Endodermal cell (in vitro differentiated cells): ENCODE measurements at regions not wholly inside any gene's neighbourhood (a gene's known extent, or its start where the extent isn't known, plus 50 kb on each side); places are given as distances from the start of the nearest gene placed in this dataset.

Experiments
- DNase-seq: peaks from one replicate; pipeline ENCODE4 v3.0.0-alpha.2; 2017
- H3K27ac ChIP-seq: 2 replicates; pipeline ENCODE4 v1.5.1; 2013; ENCODE audit warnings: mild to moderate bottlenecking, low read depth, low read length, moderate library complexity
- H3K27me3 ChIP-seq: 2 replicates; pipeline ENCODE4 v1.6.1; 2013; ENCODE audit warnings: mild to moderate bottlenecking, low read length, moderate library complexity; ENCODE audit not compliant: insufficient read depth, control insufficient read depth, poor library complexity, severe bottlenecking
- H3K36me3 ChIP-seq: 2 replicates; pipeline ENCODE4 v1.7.0; 2013; ENCODE audit warnings: mild to moderate bottlenecking, low read length, moderate library complexity; ENCODE audit not compliant: control insufficient read depth, insufficient read depth
- H3K4me1 ChIP-seq: one replicate; pipeline ENCODE4 v1.7.0; 2013; ENCODE audit warnings: low read length; ENCODE audit not compliant: control insufficient read depth, insufficient read depth
- H3K4me3 ChIP-seq: 2 replicates; pipeline ENCODE4 v1.5.1; 2013; ENCODE audit warnings: mild to moderate bottlenecking, low read length, moderate library complexity
- H3K9ac ChIP-seq: 2 replicates; pipeline ENCODE4 v1.6.1; 2013; ENCODE audit warnings: mild to moderate bottlenecking, low read length, moderate library complexity; ENCODE audit not compliant: poor library complexity, severe bottlenecking; ENCODE audit errors: extremely low read depth
- H3K9me3 ChIP-seq: 2 replicates; pipeline ENCODE4 v1.6.1; 2013; ENCODE audit warnings: mild to moderate bottlenecking, low read length, moderate library complexity; ENCODE audit not compliant: control insufficient read depth
- H3K27ac Mint-ChIP-seq: 2 replicates; pipeline ENCODE4 v1.8.0; 2020; ENCODE audit warnings: mixed read lengths
- H3K27me3 Mint-ChIP-seq: 2 replicates; pipeline ENCODE4 v1.8.0; 2021; ENCODE audit warnings: mild to moderate bottlenecking, mixed read lengths; ENCODE audit not compliant: insufficient read depth
- H3K36me3 Mint-ChIP-seq: 2 replicates; pipeline ENCODE4 v1.8.0; 2020; ENCODE audit warnings: low read depth, mixed read lengths
- H3K4me1 Mint-ChIP-seq: 2 replicates; pipeline ENCODE4 v1.8.0; 2020; ENCODE audit warnings: mixed read lengths
- H3K4me3 Mint-ChIP-seq: 2 replicates; pipeline ENCODE4 v1.8.0; 2020; ENCODE audit warnings: mild to moderate bottlenecking, moderate library complexity, mixed read lengths
- H3K9me3 Mint-ChIP-seq: 2 replicates; pipeline ENCODE4 v1.8.0; 2020; ENCODE audit warnings: mild to moderate bottlenecking, mixed read lengths
- WGBS, 2 experiments: methylation state at CpG; one replicate each; pipeline versions ENCODE4 v1.1.5 to v1.1.7; 2013; ENCODE audit warnings: missing lambda C conversion rate in 2 of 2, mixed read lengths in 1 of 2; ENCODE audit not compliant: insufficient coverage in 1 of 2, insufficient read length in 1 of 2; 5-methylcytosine and 5-hydroxymethylcytosine counted together
- TF ChIP-seq, protein P1 (sequence below): fragments of 200-600 bp; sonication (generic); conservative IDR thresholded peaks from 2 replicates; pipeline ENCODE4 v1.5.0; 2021; ENCODE audit warnings: antibody characterized with exemption, mild to moderate bottlenecking

DNA sequence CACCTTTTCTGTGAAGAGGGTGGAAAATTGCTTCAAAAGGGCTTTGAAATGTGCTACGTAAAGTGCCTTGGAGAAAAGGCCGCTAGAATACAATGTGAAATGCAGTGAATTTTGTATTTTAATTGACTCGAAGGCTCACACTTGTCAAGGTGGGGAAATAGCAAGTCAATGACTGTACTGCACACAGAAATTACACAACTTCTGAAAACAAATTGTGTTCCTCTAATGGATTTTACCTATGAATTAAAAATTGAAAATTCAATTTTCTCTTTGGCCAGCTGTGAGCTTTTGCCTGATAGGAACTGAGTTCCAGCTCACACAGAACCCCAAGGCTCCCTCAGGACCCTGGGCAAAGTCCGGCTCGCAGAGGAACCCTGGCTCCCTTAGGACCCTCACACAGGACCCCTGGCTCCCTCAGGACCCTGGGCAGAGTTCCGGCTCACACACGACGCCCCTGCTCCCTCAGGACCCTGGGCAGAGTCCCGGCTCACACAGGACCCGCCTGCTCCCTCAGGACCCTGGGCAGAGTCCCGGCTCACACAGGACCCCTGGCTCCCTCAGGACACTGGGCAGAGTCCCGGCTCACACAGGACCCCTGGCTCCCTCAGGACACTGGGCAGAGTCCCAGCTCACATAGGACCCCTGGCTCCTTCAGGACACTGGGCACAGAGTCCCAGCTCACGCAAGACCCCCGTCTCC, 324.9 kb downstream of the UQCRFS1 start:
- no peaks in the 10 kb centered on the region for H3K9me3 Mint-ChIP-seq
- TF ChIP-seq, protein P1, sequence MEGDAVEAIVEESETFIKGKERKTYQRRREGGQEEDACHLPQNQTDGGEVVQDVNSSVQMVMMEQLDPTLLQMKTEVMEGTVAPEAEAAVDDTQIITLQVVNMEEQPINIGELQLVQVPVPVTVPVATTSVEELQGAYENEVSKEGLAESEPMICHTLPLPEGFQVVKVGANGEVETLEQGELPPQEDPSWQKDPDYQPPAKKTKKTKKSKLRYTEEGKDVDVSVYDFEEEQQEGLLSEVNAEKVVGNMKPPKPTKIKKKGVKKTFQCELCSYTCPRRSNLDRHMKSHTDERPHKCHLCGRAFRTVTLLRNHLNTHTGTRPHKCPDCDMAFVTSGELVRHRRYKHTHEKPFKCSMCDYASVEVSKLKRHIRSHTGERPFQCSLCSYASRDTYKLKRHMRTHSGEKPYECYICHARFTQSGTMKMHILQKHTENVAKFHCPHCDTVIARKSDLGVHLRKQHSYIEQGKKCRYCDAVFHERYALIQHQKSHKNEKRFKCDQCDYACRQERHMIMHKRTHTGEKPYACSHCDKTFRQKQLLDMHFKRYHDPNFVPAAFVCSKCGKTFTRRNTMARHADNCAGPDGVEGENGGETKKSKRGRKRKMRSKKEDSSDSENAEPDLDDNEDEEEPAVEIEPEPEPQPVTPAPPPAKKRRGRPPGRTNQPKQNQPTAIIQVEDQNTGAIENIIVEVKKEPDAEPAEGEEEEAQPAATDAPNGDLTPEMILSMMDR, result no peak
- H3K36me3 Mint-ChIP-seq, result no peaks in the 10 kb centered on the region
- Histone ChIP-seq H3K9ac (no peak overlapping the region), H3K4me3 (no peak overlapping the region), H3K9me3 (no peaks in the 10 kb centered on the region), H3K27me3 (no peaks in the 10 kb centered on the region), H3K4me1 (peaks cover 7% of the 10 kb centered on the region), H3K27ac (no peak overlapping the region), H3K36me3 (no peaks in the 10 kb centered on the region)
- no peak overlapping the region for H3K27ac Mint-ChIP-seq
- 86 to 94% methylated on average over 4 to 14 of the region's 14 CpGs for WGBS, 2 experiments
- H3K27me3 Mint-ChIP-seq, result peaks cover 28% of the 10 kb centered on the region
- peaks cover 7% of the 10 kb centered on the region for H3K4me1 Mint-ChIP-seq
- no peak overlapping the region for H3K4me3 Mint-ChIP-seq
- DNase-seq, result peak; percentile 80

DNA sequence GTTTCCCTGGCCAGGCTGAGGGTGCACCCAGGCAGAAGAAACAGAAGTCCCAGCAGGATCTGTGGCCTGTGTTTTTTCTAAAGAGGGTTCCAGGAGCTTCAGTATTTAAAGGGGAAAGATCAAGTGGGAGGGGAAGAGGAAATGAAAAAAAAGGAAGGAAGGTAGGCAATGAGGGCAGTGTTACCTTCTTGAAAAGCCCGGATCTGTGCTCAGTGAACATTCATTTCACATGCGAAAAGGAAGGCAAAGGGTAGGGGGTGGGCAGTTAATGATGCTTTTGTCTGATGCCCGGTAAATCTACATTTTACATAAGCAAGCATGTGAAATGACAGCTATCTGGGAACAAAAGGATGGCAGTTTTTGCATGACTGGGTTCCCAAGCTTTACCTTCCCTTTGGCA, 326.2 kb downstream of the UQCRFS1 start:
- peaks cover 12% of the 10 kb centered on the region for H3K4me1 ChIP-seq
- no peak overlapping the region for H3K4me3 ChIP-seq
- Mint-ChIP-seq H3K9me3 (no peaks in the 10 kb centered on the region), H3K27ac (no peak overlapping the region), H3K36me3 (no peaks in the 10 kb centered on the region), H3K4me3 (no peak overlapping the region), H3K27me3 (peaks cover 39% of the 10 kb centered on the region), H3K4me1 (peaks cover 12% of the 10 kb centered on the region)
- 17 to 59% methylated on average over 2 to 3 of the region's 3 CpGs for WGBS, 2 experiments
- no peak overlapping the region for H3K27ac ChIP-seq
- no peak for DNase-seq
- H3K9me3 ChIP-seq, result no peaks in the 10 kb centered on the region
- TF ChIP-seq, protein P1, result no peak
- H3K36me3 ChIP-seq, result no peaks in the 10 kb centered on the region
- H3K27me3 ChIP-seq, result peaks cover under 1% of the 10 kb centered on the region
- H3K9ac ChIP-seq, result no peak overlapping the region

DNA sequence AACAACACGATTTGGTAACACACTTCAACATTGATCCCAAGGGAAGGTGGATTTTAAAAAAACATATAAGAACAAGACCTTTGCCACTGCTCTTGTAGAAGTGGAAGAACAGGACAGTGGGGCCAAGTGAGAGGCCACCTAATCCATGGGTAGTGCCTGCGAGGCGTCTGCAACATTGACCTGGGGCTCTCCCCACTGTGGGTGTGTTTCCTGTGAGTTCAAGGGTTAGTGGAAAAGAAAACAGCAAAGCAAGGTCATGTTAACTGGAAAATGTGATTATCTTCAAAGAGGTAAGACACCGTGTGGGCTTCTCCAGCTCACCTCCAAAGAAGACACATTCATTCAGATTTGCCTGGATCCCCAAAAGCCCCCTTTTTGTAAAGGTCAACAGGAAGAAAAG, 327.0 kb downstream of the UQCRFS1 start:
- no peak overlapping the region for H3K9ac ChIP-seq
- DNase-seq, result no peak
- Mint-ChIP-seq H3K27me3 (peaks cover 45% of the 10 kb centered on the region), H3K9me3 (no peaks in the 10 kb centered on the region), H3K36me3 (no peaks in the 10 kb centered on the region), H3K27ac (no peak overlapping the region), H3K4me1 (peaks cover 16% of the 10 kb centered on the region), H3K4me3 (no peak overlapping the region)
- peaks cover 4% of the 10 kb centered on the region for H3K27me3 ChIP-seq
- H3K9me3 ChIP-seq, result no peaks in the 10 kb centered on the region
- TF ChIP-seq, protein P1, result no peak
- peaks cover 16% of the 10 kb centered on the region for H3K4me1 ChIP-seq
- 88 to 93% methylated on average over 4 of the region's 4 CpGs for WGBS, 2 experiments
- no peaks in the 10 kb centered on the region for H3K36me3 ChIP-seq
- no peak overlapping the region for H3K4me3 ChIP-seq
- no peak overlapping the region for H3K27ac ChIP-seq
